ENCODE measurements at regions not wholly inside any gene's neighbourhood (a gene's known extent, or its start where the extent isn't known, plus 50 kb on each side); places are given as distances from the start of the nearest gene placed in this dataset.

- TF ChIP-seq CTCF (conservative IDR thresholded peaks at IDR 0.05 in 1 of 2, IDR thresholded peaks at IDR 0.05 in 1 of 2; ENCODE audit: extremely low read depth in 1 of 2, insufficient read depth in 1 of 2, low read depth in 1 of 2, low read length in 2 of 2) (no peak), EZH2 (IDR thresholded peaks at IDR 0.05; ENCODE audit: borderline replicate concordance, low read length) (no peak)
These were observed 507.1 kb downstream of the TLE4 start for GRCh38 chr9:80078826-80079225.

Data from mammary epithelial cell (primary cell).